Fibroblast of lung (primary cell): ENCODE measurements at regions not wholly inside any gene's neighbourhood (a gene's known extent, or its start where the extent isn't known, plus 50 kb on each side); places are given as distances from the start of the nearest gene placed in this dataset.
"Not testable (repeated sequence)": the region's sequence is repeated elsewhere in the genome, so short reads cannot be mapped to it uniquely, and the experiment has no call there.

Experiments used
- DNase-seq, 2 donors: peaks; one replicate each; pipeline versions ENCODE4 v3.0.0 to v3.0.0-alpha.2; 2010; ENCODE audit warnings: low read depth in 2 of 2
- H2AFZ ChIP-seq: 2 replicates; pipeline ENCODE4 v1.5.1; 2012; ENCODE audit warnings: low read length, control low read depth, inconsistent platforms
- H3K27ac ChIP-seq: 2 replicates; pipeline ENCODE4 v1.5.1; 2011; ENCODE audit warnings: low read length, control low read depth; ENCODE audit not compliant: insufficient read depth
- H3K27me3 ChIP-seq: 2 replicates; pipeline ENCODE4 v1.5.1; 2011; ENCODE audit warnings: mild to moderate bottlenecking, low read length; ENCODE audit not compliant: control insufficient read depth, insufficient read depth
- H3K36me3 ChIP-seq: 2 replicates; pipeline ENCODE4 v1.5.1; 2011; ENCODE audit warnings: low read length; ENCODE audit not compliant: control insufficient read depth, insufficient read depth
- H3K4me1 ChIP-seq: 2 replicates; pipeline ENCODE4 v1.5.1; 2011; ENCODE audit warnings: low read length; ENCODE audit not compliant: control insufficient read depth, insufficient read depth; ENCODE audit errors: extremely low read depth
- H3K4me2 ChIP-seq: 2 replicates; pipeline ENCODE4 v1.5.1; 2011; ENCODE audit warnings: low read length, control low read depth; ENCODE audit not compliant: insufficient read depth; ENCODE audit errors: extremely low read depth
- H3K4me3 ChIP-seq, 4 experiments: fragments of 200-600 bp in 1 of 4; sonication (generic) in 1 of 4; replicated peaks in 1 of 4; 2 replicates each; pipeline ENCODE4 v1.5.1; 2011 to 2016; ENCODE audit warnings: low read length in 4 of 4, low read depth in 3 of 4, mild to moderate bottlenecking in 3 of 4, control low read depth in 2 of 4, inconsistent platforms in 1 of 4, mixed read lengths in 1 of 4; ENCODE audit not compliant: insufficient read depth in 1 of 4; ENCODE audit errors: control extremely low read depth in 1 of 4
- H3K79me2 ChIP-seq: 2 replicates; pipeline ENCODE4 v1.5.1; 2012; ENCODE audit warnings: mild to moderate bottlenecking, low read length, inconsistent platforms; ENCODE audit not compliant: control insufficient read depth, insufficient read depth
- H3K9ac ChIP-seq: 2 replicates; pipeline ENCODE4 v1.5.1; 2011; ENCODE audit warnings: mild to moderate bottlenecking, low read length, control low read depth; ENCODE audit not compliant: insufficient read depth
- H3K9me3 ChIP-seq: 2 replicates; pipeline ENCODE4 v1.5.1; 2012; ENCODE audit warnings: low read depth, low read length; ENCODE audit not compliant: control insufficient read depth, insufficient read depth
- H4K20me1 ChIP-seq: 2 replicates; pipeline ENCODE4 v1.5.1; 2011; ENCODE audit warnings: low read length; ENCODE audit not compliant: control insufficient read depth, insufficient read depth; ENCODE audit errors: extremely low read depth
- CTCF ChIP-seq, 2 donors: IDR thresholded peaks in 1 of 2; conservative IDR thresholded peaks in 1 of 2; 1 replicate in 1 of 2; 2 replicates in 1 of 2; pipeline ENCODE4 v1.5.1; 2011 to 2012; ENCODE audit warnings: low read length in 2 of 2, control low read depth in 1 of 2, inconsistent platforms in 1 of 2, low read depth in 1 of 2, mild to moderate bottlenecking in 1 of 2
- EZH2 ChIP-seq: IDR thresholded peaks from 2 replicates; pipeline ENCODE4 v1.5.1; 2012; ENCODE audit warnings: low read length, control low read depth, mild to moderate bottlenecking; ENCODE audit errors: missing control alignments

GRCh38 chr3:16075647-16076046 lies 98.8 kb upstream of the GALNT15 start:
- Histone ChIP-seq H3K9me3 (no peaks in the 10 kb centered on the region), H3K36me3 (no peaks in the 10 kb centered on the region), H3K79me2 (no peaks in the 10 kb centered on the region), H4K20me1 (no peaks in the 10 kb centered on the region), H3K4me3 (no peak overlapping the region), H3K4me2 (no peak overlapping the region), H2AFZ (no peak overlapping the region), H3K27me3 (no peaks in the 10 kb centered on the region), H3K4me1 (peaks cover 7% of the 10 kb centered on the region), H3K27ac (no peak overlapping the region), H3K9ac (no peak overlapping the region)
- TF ChIP-seq EZH2 (no peak), CTCF (conservative IDR thresholded peaks at IDR 0.05 in 1 of 2, IDR thresholded peaks at IDR 0.05 in 1 of 2; ENCODE audit: low read depth in 1 of 2, low read length in 2 of 2) (no peak)
- DNase-seq: no peak

GRCh38 chr3:16076564-16076963 lies 97.9 kb upstream of the GALNT15 start:
- TF ChIP-seq CTCF (conservative IDR thresholded peaks at IDR 0.05 in 1 of 2, IDR thresholded peaks at IDR 0.05 in 1 of 2; ENCODE audit: low read depth in 1 of 2, low read length in 2 of 2): no peak
- no peak for TF ChIP-seq EZH2
- H3K36me3 ChIP-seq: no peaks in the 10 kb centered on the region
- no peak overlapping the region for H3K9ac ChIP-seq
- H3K4me1 ChIP-seq: peaks cover 7% of the 10 kb centered on the region
- H3K79me2 ChIP-seq: no peaks in the 10 kb centered on the region
- H3K27me3 ChIP-seq: no peaks in the 10 kb centered on the region
- peaks cover 1% of the 10 kb centered on the region for H3K9me3 ChIP-seq
- no peaks in the 10 kb centered on the region for H4K20me1 ChIP-seq
- DNase-seq: no peak
- no peak overlapping the region for H3K4me2 ChIP-seq
- H3K27ac ChIP-seq: no peak overlapping the region
- no peak overlapping the region for H2AFZ ChIP-seq
- no peak overlapping the region for H3K4me3 ChIP-seq

GRCh38 chr3:16077146-16077545 lies 97.3 kb upstream of the GALNT15 start:
- not testable (repeated sequence) for H3K4me1 ChIP-seq, H3K4me2 ChIP-seq, H4K20me1 ChIP-seq, H3K9me3 ChIP-seq, H3K9ac ChIP-seq, H3K27ac ChIP-seq, DNase-seq, H3K27me3 ChIP-seq, H2AFZ ChIP-seq, H3K79me2 ChIP-seq, H3K36me3 ChIP-seq, H3K4me3 ChIP-seq

GRCh38 chr3:16077681-16078080 lies 96.8 kb upstream of the GALNT15 start:
- H3K9ac ChIP-seq, H3K36me3 ChIP-seq: not testable (repeated sequence)
- peak in 1 of 2 donors; percentile 97 for DNase-seq

More at GRCh38 chr3:16077681-16078080, 96.8 kb upstream of the GALNT15 start:
- not testable (repeated sequence) for H3K79me2 ChIP-seq, H4K20me1 ChIP-seq, H3K4me3 ChIP-seq, H3K4me1 ChIP-seq, H2AFZ ChIP-seq, H3K4me2 ChIP-seq, H3K9me3 ChIP-seq, H3K27me3 ChIP-seq, H3K27ac ChIP-seq
